ENCODE measurements at regions not wholly inside any gene's neighbourhood (a gene's known extent, or its start where the extent isn't known, plus 50 kb on each side); places are given as distances from the start of the nearest gene placed in this dataset.

- no peak overlapping the region for H3K4me3 ChIP-seq (ENCODE audit: low read depth, low read length)
- H3K27ac Mint-ChIP-seq (ENCODE audit: unreplicated experiment): no peak overlapping the region
- H3K9me3 ChIP-seq: no peaks in the 10 kb centered on the region
- H3K36me3 Mint-ChIP-seq (ENCODE audit: insufficient read depth, unreplicated experiment): no peaks in the 10 kb centered on the region
- no peaks in the 10 kb centered on the region for H3K9me3 Mint-ChIP-seq (ENCODE audit: unreplicated experiment)
- H3K27me3 ChIP-seq (replicated peaks; ENCODE audit: control insufficient read depth, insufficient read depth, low read length): no peaks in the 10 kb centered on the region
- peaks cover 32% of the 10 kb centered on the region for H3K4me1 ChIP-seq
- H3K36me3 ChIP-seq (ENCODE audit: control insufficient read depth, insufficient read depth, low read length): no peaks in the 10 kb centered on the region
- H3K4me1 Mint-ChIP-seq (ENCODE audit: low read depth, unreplicated experiment): peaks cover 22% of the 10 kb centered on the region
- TF ChIP-seq, protein P1, sequence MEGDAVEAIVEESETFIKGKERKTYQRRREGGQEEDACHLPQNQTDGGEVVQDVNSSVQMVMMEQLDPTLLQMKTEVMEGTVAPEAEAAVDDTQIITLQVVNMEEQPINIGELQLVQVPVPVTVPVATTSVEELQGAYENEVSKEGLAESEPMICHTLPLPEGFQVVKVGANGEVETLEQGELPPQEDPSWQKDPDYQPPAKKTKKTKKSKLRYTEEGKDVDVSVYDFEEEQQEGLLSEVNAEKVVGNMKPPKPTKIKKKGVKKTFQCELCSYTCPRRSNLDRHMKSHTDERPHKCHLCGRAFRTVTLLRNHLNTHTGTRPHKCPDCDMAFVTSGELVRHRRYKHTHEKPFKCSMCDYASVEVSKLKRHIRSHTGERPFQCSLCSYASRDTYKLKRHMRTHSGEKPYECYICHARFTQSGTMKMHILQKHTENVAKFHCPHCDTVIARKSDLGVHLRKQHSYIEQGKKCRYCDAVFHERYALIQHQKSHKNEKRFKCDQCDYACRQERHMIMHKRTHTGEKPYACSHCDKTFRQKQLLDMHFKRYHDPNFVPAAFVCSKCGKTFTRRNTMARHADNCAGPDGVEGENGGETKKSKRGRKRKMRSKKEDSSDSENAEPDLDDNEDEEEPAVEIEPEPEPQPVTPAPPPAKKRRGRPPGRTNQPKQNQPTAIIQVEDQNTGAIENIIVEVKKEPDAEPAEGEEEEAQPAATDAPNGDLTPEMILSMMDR (IDR thresholded peaks at IDR 0.05; ENCODE audit: insufficient read depth in 1 of 2, low read depth in 1 of 2, low read length in 1 of 2, severe bottlenecking in 1 of 2, unreplicated experiment in 1 of 2): no peak
- no peak for DNase-seq
- ChIA-PET CTCF (no interaction called here), POLR2A (no interaction called here)
- BruUV-seq (replicated peaks): no TSS peak
- intact Hi-C loops (cut with micrococcal nuclease; ENCODE audit: unreplicated experiment): no loop called here
- H3K27me3 Mint-ChIP-seq (ENCODE audit: insufficient read depth, unreplicated experiment): no peaks in the 10 kb centered on the region
- no peak overlapping the region for H3K4me3 Mint-ChIP-seq (ENCODE audit: unreplicated experiment)
These were observed 232.1 kb upstream of the NT5C1B start for GRCh38 chr2:18821431-18821830.

DNA sequence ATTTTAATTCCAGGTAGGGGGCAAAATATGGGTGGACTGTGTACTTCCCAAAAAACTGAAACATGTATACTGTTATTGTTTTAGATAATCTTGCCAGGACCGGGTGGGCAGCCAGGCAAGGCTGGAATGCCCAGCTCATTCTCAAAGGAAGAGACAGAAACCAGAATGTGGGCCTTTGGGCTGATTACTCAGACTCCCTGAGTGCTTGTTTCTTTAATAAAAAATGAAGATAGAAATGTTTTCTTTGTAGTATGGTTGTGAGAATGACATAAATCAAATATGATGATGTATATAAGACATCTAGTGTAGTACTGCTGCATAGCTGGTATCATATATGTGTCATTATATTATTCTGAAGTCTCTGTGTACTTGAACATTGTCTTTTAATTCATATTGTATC lies 231.6 kb upstream of the NT5C1B start:
- no TSS peak for BruUV-seq (replicated peaks)
- peaks cover 2% of the 10 kb centered on the region for H3K27me3 Mint-ChIP-seq (ENCODE audit: insufficient read depth, unreplicated experiment)
- Histone ChIP-seq H3K4me1 (peaks cover 29% of the 10 kb centered on the region), H3K9me3 (no peaks in the 10 kb centered on the region), H3K4me3 (ENCODE audit: low read depth, low read length) (no peak overlapping the region), H3K36me3 (ENCODE audit: control insufficient read depth, insufficient read depth, low read length) (no peaks in the 10 kb centered on the region), H3K27me3 (replicated peaks; ENCODE audit: control insufficient read depth, insufficient read depth, low read length) (no peaks in the 10 kb centered on the region)
- DNase-seq: no peak
- intact Hi-C loops (cut with micrococcal nuclease; ENCODE audit: unreplicated experiment): no loop called here
- H3K4me1 Mint-ChIP-seq (ENCODE audit: low read depth, unreplicated experiment): peaks cover 20% of the 10 kb centered on the region
- no peak overlapping the region for H3K4me3 Mint-ChIP-seq (ENCODE audit: unreplicated experiment)
- ChIA-PET POLR2A (no interaction called here), CTCF (no interaction called here)
- TF ChIP-seq, protein P1 (IDR thresholded peaks at IDR 0.05; ENCODE audit: insufficient read depth in 1 of 2, low read depth in 1 of 2, low read length in 1 of 2, severe bottlenecking in 1 of 2, unreplicated experiment in 1 of 2): no peak
- no peak overlapping the region for H3K27ac Mint-ChIP-seq (ENCODE audit: unreplicated experiment)
- H3K36me3 Mint-ChIP-seq (ENCODE audit: insufficient read depth, unreplicated experiment): no peaks in the 10 kb centered on the region
- no peaks in the 10 kb centered on the region for H3K9me3 Mint-ChIP-seq (ENCODE audit: unreplicated experiment)

- peaks cover 9% of the 10 kb centered on the region for H3K4me1 Mint-ChIP-seq (ENCODE audit: low read depth, unreplicated experiment)
- no peak overlapping the region for H3K27ac Mint-ChIP-seq (ENCODE audit: unreplicated experiment)
- Histone ChIP-seq H3K27me3 (replicated peaks; ENCODE audit: control insufficient read depth, insufficient read depth, low read length) (no peaks in the 10 kb centered on the region), H3K4me3 (ENCODE audit: low read depth, low read length) (no peak overlapping the region), H3K9me3 (no peaks in the 10 kb centered on the region), H3K36me3 (ENCODE audit: control insufficient read depth, insufficient read depth, low read length) (no peaks in the 10 kb centered on the region), H3K4me1 (peaks cover 15% of the 10 kb centered on the region)
- no peak for DNase-seq
- H3K36me3 Mint-ChIP-seq (ENCODE audit: insufficient read depth, unreplicated experiment): no peaks in the 10 kb centered on the region
- CTCF ChIA-PET: no interaction called here
- POLR2A ChIA-PET: no interaction called here
- H3K4me3 Mint-ChIP-seq (ENCODE audit: unreplicated experiment): no peak overlapping the region
- TF ChIP-seq, protein P1 (IDR thresholded peaks at IDR 0.05; ENCODE audit: insufficient read depth in 1 of 2, low read depth in 1 of 2, low read length in 1 of 2, severe bottlenecking in 1 of 2, unreplicated experiment in 1 of 2): no peak
- BruUV-seq (replicated peaks): no TSS peak
- intact Hi-C loops (cut with micrococcal nuclease; ENCODE audit: unreplicated experiment): no loop called here
- H3K9me3 Mint-ChIP-seq (ENCODE audit: unreplicated experiment): no peaks in the 10 kb centered on the region
- H3K27me3 Mint-ChIP-seq (ENCODE audit: insufficient read depth, unreplicated experiment): peaks cover 3% of the 10 kb centered on the region
These were observed 230.2 kb upstream of the NT5C1B start for GRCh38 chr2:18819566-18819965.
